ENCODE measurements at regions not wholly inside any gene's neighbourhood (a gene's known extent, or its start where the extent isn't known, plus 50 kb on each side); places are given as distances from the start of the nearest gene placed in this dataset.

GRCh38 chr15:85937661-85938060, 142.0 kb upstream of the AGBL1 start:
- WGBS, 2 donors, result 83 to 91% methylated on average over 4 of the region's 4 CpGs
- TF ChIP-seq CTCF (IDR thresholded peaks at IDR 0.05) (no peak), POLR2A (IDR thresholded peaks at IDR 0.05) (no peak)

GRCh38 chr15:85941186-85941855, 138.3 kb upstream of the AGBL1 start:
- H3K9me3 ChIP-seq, result no peaks in the 10 kb centered on the region
- DNase-seq, result no peak
- H3K4me1 ChIP-seq, result no peaks in the 10 kb centered on the region
- no peak overlapping the region for H3K27ac ChIP-seq
- no peaks in the 10 kb centered on the region for H3K27me3 ChIP-seq
- H3K36me3 ChIP-seq, result no peaks in the 10 kb centered on the region
- no peak for TF ChIP-seq CTCF (IDR thresholded peaks at IDR 0.05)
- TF ChIP-seq POLR2A (IDR thresholded peaks at IDR 0.05), result no peak
- WGBS, 2 donors, result 91 to 96% methylated on average over 2 of the region's 2 CpGs
- no peak overlapping the region for H3K4me3 ChIP-seq
- intact Hi-C loops (cut with DNase I), result no loop called here

More at GRCh38 chr15:85937661-85938060, 142.0 kb upstream of the AGBL1 start:
- no peak overlapping the region for H3K27ac ChIP-seq
- H3K9me3 ChIP-seq, result no peaks in the 10 kb centered on the region
- no peaks in the 10 kb centered on the region for H3K27me3 ChIP-seq
- intact Hi-C loops (cut with DNase I), result no loop called here
- H3K36me3 ChIP-seq, result no peaks in the 10 kb centered on the region
- no peak for DNase-seq
- H3K4me3 ChIP-seq, result no peak overlapping the region
- no peaks in the 10 kb centered on the region for H3K4me1 ChIP-seq

- DNase-seq, result no peak
- 83 to 90% methylated on average over 5 of the region's 5 CpGs for WGBS, 2 donors
These were observed 137.0 kb upstream of the AGBL1 start for GRCh38 chr15:85942632-85943031.

GRCh38 chr15:85943151-85943550, 136.5 kb upstream of the AGBL1 start:
- Histone ChIP-seq H3K27ac (no peak overlapping the region), H3K36me3 (no peaks in the 10 kb centered on the region), H3K4me1 (no peaks in the 10 kb centered on the region), H3K9me3 (no peaks in the 10 kb centered on the region), H3K27me3 (peaks cover 0 to 7% (median 0%) of the 10 kb centered on the region in 4 donors), H3K4me3 (no peak overlapping the region)
- no peak for DNase-seq
- 83 to 94% methylated on average over 3 of the region's 4 CpGs for WGBS, 2 donors
- no peak for TF ChIP-seq POLR2A (IDR thresholded peaks at IDR 0.05)
- no peak for TF ChIP-seq CTCF (IDR thresholded peaks at IDR 0.05)
- intact Hi-C loops (cut with DNase I), result no loop called here

More at GRCh38 chr15:85942632-85943031, 137.0 kb upstream of the AGBL1 start:
- Histone ChIP-seq H3K9me3 (no peaks in the 10 kb centered on the region), H3K4me3 (no peak overlapping the region), H3K4me1 (no peaks in the 10 kb centered on the region), H3K27ac (no peak overlapping the region), H3K36me3 (no peaks in the 10 kb centered on the region), H3K27me3 (peaks cover 0 to 1% (median 0%) of the 10 kb centered on the region in 4 donors)
- intact Hi-C loops (cut with DNase I), result no loop called here
- TF ChIP-seq CTCF (IDR thresholded peaks at IDR 0.05), result no peak
- no peak for TF ChIP-seq POLR2A (IDR thresholded peaks at IDR 0.05)

GRCh38 chr15:85943791-85944190, 135.9 kb upstream of the AGBL1 start:
- no peaks in the 10 kb centered on the region for H3K9me3 ChIP-seq
- intact Hi-C loops (cut with DNase I), result no loop called here
- no peaks in the 10 kb centered on the region for H3K4me1 ChIP-seq
- no peak for DNase-seq
- H3K27ac ChIP-seq, result no peak overlapping the region
- peaks cover 0 to 7% (median 0%) of the 10 kb centered on the region in 4 donors for H3K27me3 ChIP-seq
- H3K4me3 ChIP-seq, result no peak overlapping the region
- no peaks in the 10 kb centered on the region for H3K36me3 ChIP-seq
- TF ChIP-seq POLR2A (IDR thresholded peaks at IDR 0.05), result no peak
- TF ChIP-seq CTCF (IDR thresholded peaks at IDR 0.05), result no peak
- 84 to 85% methylated on average over 2 of the region's 2 CpGs for WGBS, 2 donors
